ENCODE measurements at regions not wholly inside any gene's neighbourhood (a gene's known extent, or its start where the extent isn't known, plus 50 kb on each side); places are given as distances from the start of the nearest gene placed in this dataset.

- no peak for TF ChIP-seq CTCF (conservative IDR thresholded peaks at IDR 0.05; ENCODE audit: low read depth, low read length)
- TF ChIP-seq EZH2 (IDR thresholded peaks at IDR 0.05; ENCODE audit: borderline replicate concordance, low read depth, low read length, poor library complexity, severe bottlenecking), result no peak
- DNase-seq (ENCODE audit: low spot score), result no peak
- no peaks in the 10 kb centered on the region for H3K36me3 ChIP-seq (ENCODE audit: insufficient read depth, low read length, poor library complexity, severe bottlenecking)
- intact Hi-C loops (cut with micrococcal nuclease; ENCODE audit: unreplicated experiment), result no loop called here
- H3K9me3 ChIP-seq (ENCODE audit: low read depth, low read length, poor library complexity, severe bottlenecking), result no peaks in the 10 kb centered on the region
- H3K4me3 ChIP-seq (ENCODE audit: low read depth, low read length, poor library complexity, severe bottlenecking), result no peak overlapping the region
- H3K4me1 ChIP-seq (ENCODE audit: insufficient read depth, low read length, poor library complexity, severe bottlenecking), result peaks cover 9% of the 10 kb centered on the region
- ChIA-PET CTCF (no interaction called here), POLR2A (ENCODE audit: low non-redundant PET) (no interaction called here)
- BruUV-seq (replicated peaks), result no TSS peak
- peaks cover 9% of the 10 kb centered on the region for H3K27me3 ChIP-seq (replicated peaks; ENCODE audit: insufficient read depth, low read depth, low read length, poor library complexity)
- H3K27ac ChIP-seq (ENCODE audit: low read depth, low read length, poor library complexity, severe bottlenecking), result no peak overlapping the region
Measured at GRCh38 chr14:101407328-101407727, 154.0 kb upstream of the DIO3 start.

- intact Hi-C loops (cut with micrococcal nuclease; ENCODE audit: unreplicated experiment), result no loop called here
- CTCF ChIA-PET, result no interaction called here
- no peaks in the 10 kb centered on the region for H3K9me3 ChIP-seq (ENCODE audit: low read depth, low read length, poor library complexity, severe bottlenecking)
- peaks cover 14% of the 10 kb centered on the region for H3K27me3 ChIP-seq (replicated peaks; ENCODE audit: insufficient read depth, low read depth, low read length, poor library complexity)
- no peak overlapping the region for H3K27ac ChIP-seq (ENCODE audit: low read depth, low read length, poor library complexity, severe bottlenecking)
- no peak for DNase-seq (ENCODE audit: low spot score)
- H3K4me1 ChIP-seq (ENCODE audit: insufficient read depth, low read length, poor library complexity, severe bottlenecking), result peaks cover 9% of the 10 kb centered on the region
- H3K36me3 ChIP-seq (ENCODE audit: insufficient read depth, low read length, poor library complexity, severe bottlenecking), result no peaks in the 10 kb centered on the region
- POLR2A ChIA-PET (ENCODE audit: low non-redundant PET), result no interaction called here
- H3K4me3 ChIP-seq (ENCODE audit: low read depth, low read length, poor library complexity, severe bottlenecking), result no peak overlapping the region
- BruUV-seq (replicated peaks), result no TSS peak
- TF ChIP-seq EZH2 (IDR thresholded peaks at IDR 0.05; ENCODE audit: borderline replicate concordance, low read depth, low read length, poor library complexity, severe bottlenecking) (no peak), CTCF (conservative IDR thresholded peaks at IDR 0.05; ENCODE audit: low read depth, low read length) (no peak)
Measured at GRCh38 chr14:101408077-101408831, 153.0 kb upstream of the DIO3 start.

- H3K36me3 ChIP-seq (ENCODE audit: insufficient read depth, low read length, poor library complexity, severe bottlenecking), result no peaks in the 10 kb centered on the region
- intact Hi-C loops (cut with micrococcal nuclease; ENCODE audit: unreplicated experiment), result no loop called here
- no TSS peak for BruUV-seq (replicated peaks)
- H3K27me3 ChIP-seq (replicated peaks; ENCODE audit: insufficient read depth, low read depth, low read length, poor library complexity), result peaks cover 21% of the 10 kb centered on the region
- peaks cover 9% of the 10 kb centered on the region for H3K4me1 ChIP-seq (ENCODE audit: insufficient read depth, low read length, poor library complexity, severe bottlenecking)
- no peaks in the 10 kb centered on the region for H3K9me3 ChIP-seq (ENCODE audit: low read depth, low read length, poor library complexity, severe bottlenecking)
- CTCF ChIA-PET, result no interaction called here
- no peak overlapping the region for H3K4me3 ChIP-seq (ENCODE audit: low read depth, low read length, poor library complexity, severe bottlenecking)
- DNase-seq (ENCODE audit: low spot score), result no peak
- no peak overlapping the region for H3K27ac ChIP-seq (ENCODE audit: low read depth, low read length, poor library complexity, severe bottlenecking)
- POLR2A ChIA-PET (ENCODE audit: low non-redundant PET), result no interaction called here
- no peak for TF ChIP-seq EZH2 (IDR thresholded peaks at IDR 0.05; ENCODE audit: borderline replicate concordance, low read depth, low read length, poor library complexity, severe bottlenecking)
- no peak for TF ChIP-seq CTCF (conservative IDR thresholded peaks at IDR 0.05; ENCODE audit: low read depth, low read length)
Measured at GRCh38 chr14:101409006-101409543, 152.2 kb upstream of the DIO3 start.

All from A673 (cell line).